MCF 10A (cell line): ENCODE measurements at regions not wholly inside any gene's neighbourhood (a gene's known extent, or its start where the extent isn't known, plus 50 kb on each side); places are given as distances from the start of the nearest gene placed in this dataset.

ENCODE experiments used
- BruUV-seq: library from RNA; stranded (reverse); fragments of 400-500 nt; replicated peaks from 2 replicates; lab custom pipeline; 2021; lab: Mats Ljungman, UMichigan
- CTCF ChIA-PET: fragments of 300-600 bp; sonication (Branson Sonifier 250); formaldehyde crosslinking; extraction: SDS; loops from one replicate; lab custom pipeline; 2021; ENCODE audit warnings: antibody characterized with exemption, inconsistent platforms; lab: Yijun Ruan, JAX
- POLR2A ChIA-PET: fragments of 300-600, 350-650 bp; sonication (Branson Sonifier 250); formaldehyde crosslinking; extraction: SDS; loops from one replicate; lab custom pipeline; 2020; ENCODE audit warnings: antibody characterized with exemption, inconsistent platforms; lab: Yijun Ruan, JAX
- DNase-seq: peaks from one replicate; pipeline ENCODE4 v3.0.0-alpha.2; 2018; ENCODE audit not compliant: unreplicated experiment
- H3K27ac Mint-ChIP-seq: one replicate; pipeline ENCODE4 v1.8.0; 2022; ENCODE audit warnings: mild to moderate bottlenecking, low read depth, mixed read lengths; ENCODE audit not compliant: unreplicated experiment
- H3K27me3 Mint-ChIP-seq: one replicate; pipeline ENCODE4 v1.8.0; 2022; ENCODE audit warnings: mixed read lengths; ENCODE audit not compliant: insufficient read depth, unreplicated experiment
- H3K36me3 Mint-ChIP-seq: one replicate; pipeline ENCODE4 v1.8.0; 2022; ENCODE audit warnings: mild to moderate bottlenecking, moderate library complexity, mixed read lengths; ENCODE audit not compliant: insufficient read depth, unreplicated experiment
- H3K4me1 Mint-ChIP-seq: one replicate; pipeline ENCODE4 v1.8.0; 2022; ENCODE audit warnings: mixed read lengths; ENCODE audit not compliant: insufficient read depth, unreplicated experiment
- H3K4me3 Mint-ChIP-seq: one replicate; pipeline ENCODE4 v1.8.0; 2022; ENCODE audit warnings: mild to moderate bottlenecking, moderate library complexity, mixed read lengths; ENCODE audit not compliant: unreplicated experiment
- H3K9me3 Mint-ChIP-seq: one replicate; pipeline ENCODE4 v1.8.0; 2022; ENCODE audit warnings: mixed read lengths; ENCODE audit not compliant: unreplicated experiment
- CTCF ChIP-seq: fragments of 200-600 bp; IDR thresholded peaks from one replicate; pipeline ENCODE4 v1.8.0; 2022; ENCODE audit warnings: antibody characterized with exemption, mild to moderate bottlenecking; ENCODE audit not compliant: unreplicated experiment
- intact Hi-C: fragments of 100-400 bp; cut with micrococcal nuclease; formaldehyde crosslinking; loops from 2 replicates; pipeline ENCODE4 v1.14.1; 2022

- Mint-ChIP-seq H3K27me3 (no peaks in the 10 kb centered on the region), H3K4me1 (peaks cover 46% of the 10 kb centered on the region), H3K27ac (peak overlapping the region; percentile 5), H3K9me3 (no peaks in the 10 kb centered on the region), H3K4me3 (no peak overlapping the region), H3K36me3 (no peaks in the 10 kb centered on the region)
- CTCF ChIA-PET: interaction anchor here (0.6 to 3.1 kb wide), 10 partner anchors 9 to 458 kb away, joined by 3 to 9 read pairs (median 4); no protein-coding TSS in a partner anchor
- POLR2A ChIA-PET: interaction anchor here (0.6 to 4.2 kb wide), 13 partner anchors 9 to 746 kb away, joined by 3 to 28 read pairs (median 4); partner anchors contain the start of gene NXT1
- TF ChIP-seq CTCF: no peak
- BruUV-seq: no TSS peak
- intact Hi-C loops: no loop called here
- no peak for DNase-seq
Measured at GRCh38 chr20:22795433-22795832, 211.1 kb upstream of the FOXA2 start.

DNA sequence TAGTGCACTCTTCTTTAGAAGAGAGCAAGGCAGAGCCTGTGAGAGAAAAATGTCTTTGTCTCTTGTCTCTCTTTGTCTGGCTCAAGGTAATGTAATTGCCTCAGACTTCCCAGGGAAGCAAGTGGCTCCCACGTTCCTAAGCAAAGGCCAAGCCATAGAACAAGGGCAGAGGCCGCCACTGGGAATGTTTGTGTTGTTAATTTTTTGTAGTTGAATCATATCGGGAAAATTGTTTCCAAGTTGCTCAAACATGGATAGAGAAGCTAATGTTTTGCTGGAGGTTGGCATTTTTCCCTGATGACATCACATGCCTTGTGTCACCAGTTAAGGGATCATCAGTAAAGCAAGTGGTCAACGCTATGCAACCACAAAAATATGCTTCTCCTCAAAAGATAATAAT is 211.5 kb upstream of the FOXA2 start:
- Mint-ChIP-seq H3K4me3 (no peak overlapping the region), H3K27ac (peak overlapping the region; percentile 5), H3K4me1 (peaks cover 48% of the 10 kb centered on the region), H3K36me3 (no peaks in the 10 kb centered on the region), H3K9me3 (no peaks in the 10 kb centered on the region), H3K27me3 (no peaks in the 10 kb centered on the region)
- TF ChIP-seq CTCF: no peak
- DNase-seq: peak; percentile 93
- no TSS peak for BruUV-seq
- ChIA-PET CTCF (interaction anchor here (0.7 to 3.1 kb wide), 7 partner anchors 8 to 439 kb away, joined by 3 to 9 read pairs (median 3); no protein-coding TSS in a partner anchor), POLR2A (interaction anchor here (0.6 to 4.2 kb wide), 13 partner anchors 9 to 747 kb away, joined by 3 to 28 read pairs (median 4); partner anchors contain the start of gene NXT1)
- intact Hi-C loops: no loop called here

DNA sequence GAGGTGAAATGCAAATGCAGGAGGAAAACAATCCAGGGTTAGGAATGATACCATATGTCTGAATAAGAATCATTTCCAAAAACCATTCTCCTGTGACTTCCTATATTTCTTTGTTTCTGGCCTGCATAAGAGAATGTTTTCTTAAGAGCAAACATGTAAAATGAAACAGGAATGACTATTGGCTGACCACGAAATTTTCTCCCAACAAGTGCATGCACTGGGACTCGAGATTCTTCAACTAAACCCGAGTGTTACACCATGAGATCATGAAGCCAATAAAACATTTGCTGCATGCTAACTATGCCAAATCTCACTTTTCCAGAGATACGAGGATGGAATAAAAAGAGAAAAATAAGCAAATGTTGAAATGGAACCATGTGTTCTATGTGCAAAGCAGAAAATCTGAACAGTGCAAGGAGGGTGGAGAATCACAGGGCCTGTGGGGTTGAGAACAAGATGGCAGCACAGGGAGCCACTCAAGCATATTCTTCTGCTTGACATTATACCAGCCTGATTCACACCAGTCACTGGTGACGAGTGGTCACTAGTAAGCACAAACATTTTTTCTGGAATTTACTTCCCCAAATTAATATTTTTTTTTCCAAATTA is 212.2 kb upstream of the FOXA2 start:
- no peak for TF ChIP-seq CTCF
- no TSS peak for BruUV-seq
- CTCF ChIA-PET: interaction anchor here (0.7 to 3.1 kb wide), 3 partner anchors 37 to 438 kb away, joined by 3 to 9 read pairs (median 3); no protein-coding TSS in a partner anchor
- POLR2A ChIA-PET: interaction anchor here (0.7 to 4.2 kb wide), 10 partner anchors 8 to 554 kb away, joined by 3 to 28 read pairs (median 5); partner anchors contain the start of gene NXT1
- Mint-ChIP-seq H3K27ac (peak overlapping the region; percentile 5), H3K27me3 (no peaks in the 10 kb centered on the region), H3K9me3 (no peaks in the 10 kb centered on the region), H3K4me3 (no peak overlapping the region), H3K4me1 (peaks cover 45% of the 10 kb centered on the region), H3K36me3 (no peaks in the 10 kb centered on the region)
- intact Hi-C loops: no loop called here
- DNase-seq: no peak

DNA sequence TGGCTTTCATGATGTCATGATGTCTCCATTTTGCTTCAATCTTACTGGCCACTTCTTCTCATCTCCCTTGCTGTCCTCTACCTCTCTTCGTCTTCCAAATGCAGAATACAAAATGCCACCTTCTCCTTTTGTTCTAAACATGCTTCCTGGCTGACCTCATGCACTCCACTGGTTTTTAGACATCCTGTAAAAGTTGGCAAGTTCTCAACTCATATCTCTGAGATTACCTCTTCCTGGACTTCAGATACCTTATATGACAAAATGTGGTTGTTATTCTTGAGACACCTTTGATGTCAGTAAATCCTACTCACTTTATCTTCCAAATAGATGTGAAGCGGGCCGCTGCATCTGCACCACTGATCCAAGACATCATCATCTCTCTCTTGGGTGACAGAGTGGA is 212.7 kb upstream of the FOXA2 start:
- no peaks in the 10 kb centered on the region for H3K9me3 Mint-ChIP-seq
- H3K27ac Mint-ChIP-seq: no peak overlapping the region
- no peaks in the 10 kb centered on the region for H3K36me3 Mint-ChIP-seq
- BruUV-seq: no TSS peak
- TF ChIP-seq CTCF: no peak
- H3K4me3 Mint-ChIP-seq: no peak overlapping the region
- intact Hi-C loops: no loop called here
- no peaks in the 10 kb centered on the region for H3K27me3 Mint-ChIP-seq
- ChIA-PET CTCF (interaction anchor here (0.7 to 1.0 kb wide), 2 partner anchors 12 to 20 kb away, joined by 3 read pairs; no protein-coding TSS in a partner anchor), POLR2A (no interaction called here)
- no peak for DNase-seq
- peaks cover 40% of the 10 kb centered on the region for H3K4me1 Mint-ChIP-seq
